NCI-H2081 (cell line): ENCODE measurements at regions not wholly inside any gene's neighbourhood (a gene's known extent, or its start where the extent isn't known, plus 50 kb on each side); places are given as distances from the start of the nearest gene placed in this dataset.
"Not testable (repeated sequence)": the region's sequence is repeated elsewhere in the genome, so short reads cannot be mapped to it uniquely, and the experiment has no call there.

ENCODE experiments used
- DNase-seq, 2 experiments: peaks; one replicate each; lab custom pipeline; 2025; lab: John Stamatoyannopoulos, UW

GRCh38 chr6:119449331-119450156 lies 100.0 kb upstream of the MAN1A1 start:
- DNase-seq = no peak

GRCh38 chr6:119447921-119448320 lies 98.4 kb upstream of the MAN1A1 start:
- DNase-seq = no peak

DNA sequence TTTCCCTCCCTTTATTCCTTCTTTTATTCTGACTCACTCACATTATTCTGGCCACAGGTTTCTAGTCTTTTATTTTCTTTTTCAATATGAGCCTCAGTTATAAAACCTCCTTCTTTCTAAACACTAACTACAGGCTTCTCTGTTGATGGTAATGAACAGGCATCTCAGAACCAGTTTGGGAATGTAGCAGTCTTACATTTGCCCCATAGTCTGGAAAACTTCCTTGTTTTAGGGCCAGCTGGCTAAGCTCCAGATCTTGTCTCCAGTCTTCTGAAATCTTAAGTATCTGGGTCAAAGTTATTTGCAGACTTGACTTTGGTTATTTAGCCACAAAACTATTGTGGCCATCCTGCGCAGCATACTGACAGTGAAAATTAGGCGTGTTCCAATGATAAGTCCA lies 97.0 kb upstream of the MAN1A1 start:
- DNase-seq = no peak

DNA sequence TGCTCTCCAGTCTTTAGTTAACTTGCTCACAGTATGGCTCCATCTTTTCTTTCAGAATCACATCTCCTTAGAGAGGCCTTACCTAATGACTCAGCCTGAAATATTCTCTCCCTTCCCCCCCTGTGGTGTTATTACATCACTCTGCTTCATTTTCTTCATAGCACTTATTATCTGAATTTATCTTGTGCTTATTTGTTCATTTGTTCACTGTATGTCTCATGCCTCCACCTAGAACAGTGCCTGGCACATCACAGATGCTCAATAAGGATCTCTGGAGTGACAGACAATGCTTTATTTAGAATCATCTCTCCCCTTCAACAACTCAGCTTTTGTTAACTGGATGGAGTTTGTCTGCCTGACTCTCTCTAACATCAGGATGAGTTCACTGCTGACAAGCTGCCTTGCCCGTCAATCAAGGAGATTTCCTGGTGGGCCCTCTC lies 96.6 kb upstream of the MAN1A1 start:
- DNase-seq = no peak

DNA sequence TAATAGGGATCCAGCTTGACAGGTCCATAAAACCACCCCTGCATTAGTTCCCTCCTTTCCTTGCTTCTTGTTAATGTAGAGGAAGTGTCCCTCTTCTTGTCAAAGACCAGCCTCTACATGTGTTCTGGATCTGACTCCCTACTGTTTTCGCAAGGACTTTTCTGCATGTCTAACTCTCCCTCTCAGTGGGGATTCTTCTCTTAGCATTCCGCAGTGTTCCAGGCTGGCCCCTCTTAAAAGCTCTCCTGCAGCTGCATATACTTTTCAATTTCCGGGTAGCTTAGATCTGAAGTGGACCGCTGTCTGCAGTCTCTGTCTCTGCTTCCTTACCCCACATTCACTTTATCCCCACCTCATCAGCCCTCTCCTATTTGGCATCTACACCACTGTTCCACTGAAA lies 96.1 kb upstream of the MAN1A1 start:
- DNase-seq = no peak

DNA sequence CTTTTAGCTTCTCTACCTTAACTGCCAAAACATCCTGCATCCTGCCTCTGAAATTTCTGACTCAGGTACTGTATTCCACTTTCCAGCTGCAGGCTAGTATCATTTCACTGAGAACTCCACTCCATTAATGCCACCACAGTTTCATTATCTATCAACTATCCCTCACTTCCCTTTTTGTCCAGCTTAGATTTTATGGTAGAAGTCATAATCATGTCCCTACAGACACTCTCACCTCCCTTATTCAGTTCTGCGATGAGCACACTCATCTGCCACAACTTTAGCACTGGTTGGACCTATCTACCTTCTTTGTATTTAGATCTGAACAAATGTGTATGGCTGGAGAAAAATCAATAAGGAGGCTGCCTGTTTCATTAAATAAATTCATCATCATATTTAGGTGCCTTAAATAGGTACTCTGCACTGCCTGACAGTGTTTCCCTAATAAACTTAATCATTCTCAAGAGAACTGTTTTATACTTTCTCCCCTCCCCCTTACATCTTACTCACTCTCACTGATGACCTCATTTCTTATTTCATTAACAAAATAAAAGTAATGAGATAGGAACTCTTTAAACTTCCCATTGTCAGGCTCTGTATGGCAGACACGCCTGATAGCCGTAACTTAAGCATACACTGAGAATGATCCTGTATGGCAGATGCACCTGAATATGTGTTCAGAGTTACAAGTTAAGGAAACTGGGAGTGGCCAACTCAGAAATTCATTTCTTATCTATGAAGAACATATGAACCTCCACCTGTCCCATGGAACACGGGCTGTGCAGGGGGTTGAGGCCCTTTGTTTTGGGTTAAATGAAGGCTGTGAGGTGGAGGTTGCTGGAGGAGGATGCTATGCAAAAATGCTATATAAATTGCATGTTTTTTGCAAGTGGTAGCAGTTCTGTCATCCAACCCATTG lies 95.3 kb upstream of the MAN1A1 start:
- no peak for DNase-seq

DNA sequence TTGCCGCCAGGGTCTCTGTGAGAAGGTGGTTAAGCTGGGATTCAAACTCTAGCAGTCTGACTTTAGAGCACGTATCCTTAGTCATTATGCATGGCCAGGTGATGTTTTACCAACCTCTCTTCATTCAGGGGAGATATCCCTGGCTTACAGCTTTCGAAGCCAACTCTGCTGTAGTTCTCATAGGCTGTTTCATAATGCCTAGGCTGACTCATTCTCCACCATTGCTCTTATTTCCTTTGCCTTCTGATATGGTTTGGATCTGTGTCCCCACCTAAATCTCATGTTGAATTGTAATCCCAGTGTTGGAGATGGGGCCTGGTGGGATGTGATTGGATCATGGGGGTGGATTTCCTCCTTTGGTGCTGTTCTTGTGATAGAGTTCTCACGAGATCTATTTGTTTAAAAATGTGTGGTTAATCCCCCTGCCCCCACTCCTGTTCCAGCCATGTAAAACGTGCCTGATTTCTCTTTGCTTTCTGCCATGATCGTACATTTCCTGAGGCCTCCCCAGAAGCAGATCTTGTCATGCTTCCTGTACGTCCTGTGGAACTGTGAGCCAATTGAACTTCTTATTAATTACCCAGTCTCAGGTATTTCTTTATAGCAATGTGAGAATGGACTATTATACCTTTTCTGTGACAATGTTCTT lies 94.6 kb upstream of the MAN1A1 start:
- DNase-seq = no peak

DNA sequence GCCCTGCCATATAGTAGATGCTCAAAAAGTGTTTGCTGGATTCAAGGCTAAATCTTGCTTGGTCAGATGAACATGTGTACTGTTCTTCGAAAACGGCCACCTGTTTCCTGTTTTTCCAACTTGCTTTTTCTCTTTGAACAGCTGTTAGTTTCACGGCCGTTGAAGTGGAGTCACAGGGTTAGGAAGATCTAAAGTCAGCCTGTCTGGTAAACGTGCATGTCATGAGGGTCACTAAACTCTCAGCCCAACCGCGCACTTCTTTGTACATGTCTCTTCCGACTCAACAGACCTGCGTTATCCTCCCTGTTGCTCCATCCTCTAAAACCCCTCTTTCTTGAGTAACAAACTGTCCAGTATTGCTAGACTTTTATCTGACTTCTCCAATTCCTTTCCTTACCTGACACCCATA lies 93.2 kb upstream of the MAN1A1 start:
- peak; percentile 0 to 4 for DNase-seq

DNA sequence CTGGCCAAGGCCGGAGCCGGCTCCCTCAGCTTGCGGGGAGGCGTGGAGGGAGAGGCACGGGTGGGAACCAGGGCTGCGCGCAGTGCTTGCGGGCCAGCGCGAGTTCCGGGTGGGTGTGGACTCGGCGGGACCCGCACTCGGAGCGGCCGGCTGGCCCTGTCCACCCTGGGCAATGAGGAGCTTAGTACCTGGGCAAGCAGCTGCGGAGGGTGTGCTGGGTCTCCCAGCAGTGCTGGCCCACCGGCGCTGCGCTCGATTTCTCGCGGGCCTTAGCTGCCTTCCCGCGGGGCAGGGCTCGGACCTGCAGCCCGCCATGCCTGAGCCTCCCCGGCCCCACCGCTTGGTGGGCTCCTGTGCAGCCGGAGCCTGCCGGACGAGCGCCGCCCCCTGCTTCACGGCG lies 91.4 kb upstream of the MAN1A1 start:
- no peak for DNase-seq

DNA sequence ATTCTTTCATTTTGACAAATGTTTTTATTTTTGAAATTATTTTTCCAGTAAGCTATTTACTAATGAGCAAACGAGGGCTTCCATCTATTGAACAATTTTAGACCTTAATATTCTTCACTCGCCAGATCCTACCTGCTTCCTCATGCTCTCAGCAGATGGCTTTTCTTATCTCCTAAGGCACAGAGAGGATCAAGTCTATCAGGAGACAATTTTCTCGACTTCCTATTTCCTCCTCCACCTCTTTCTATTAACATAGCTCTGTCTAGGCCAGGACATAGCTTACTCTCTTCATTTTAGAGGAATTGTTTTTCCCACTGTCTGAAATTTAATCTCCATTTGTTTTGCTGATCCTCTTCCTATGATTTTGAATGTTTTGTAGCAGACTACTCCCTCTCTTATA lies 87.0 kb upstream of the MAN1A1 start:
- no peak for DNase-seq

DNA sequence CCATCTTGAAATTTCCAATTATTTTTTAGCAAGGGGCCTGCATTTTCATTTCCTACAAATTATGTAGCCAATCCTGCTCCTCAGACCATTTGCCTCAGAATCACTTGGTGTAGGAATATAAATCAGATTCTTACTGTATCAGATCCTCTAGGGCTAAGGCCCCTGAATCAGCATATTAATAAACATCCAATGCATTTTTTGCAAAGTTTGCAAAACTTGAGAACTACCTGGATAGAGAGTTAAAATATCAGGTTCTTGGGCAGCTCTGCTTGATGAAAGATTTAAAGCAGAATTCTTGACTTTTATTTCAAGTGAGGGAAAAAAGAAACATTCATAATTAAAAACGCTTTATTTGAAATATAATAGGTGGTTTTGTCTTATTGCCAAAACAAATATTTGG lies 82.2 kb upstream of the MAN1A1 start:
- DNase-seq = no peak

DNA sequence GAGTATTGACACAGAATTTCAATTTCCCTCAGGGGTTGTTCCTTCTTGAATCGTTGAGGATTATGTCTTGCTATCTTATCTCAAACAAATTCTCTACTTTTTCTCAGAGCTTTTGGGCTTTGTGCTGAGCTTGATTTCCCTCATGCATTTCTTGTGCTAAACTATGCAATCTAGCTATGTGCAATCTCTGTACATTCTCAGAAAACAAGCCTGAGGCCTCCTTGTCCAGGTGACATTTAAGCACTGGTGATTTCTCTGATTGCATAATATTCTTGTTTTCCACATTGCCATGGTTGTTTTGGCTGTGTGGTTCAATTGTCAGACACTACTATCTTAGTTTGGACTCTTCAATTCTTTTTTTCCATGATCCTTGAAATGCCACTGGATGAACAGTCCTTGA lies 81.2 kb upstream of the MAN1A1 start:
- DNase-seq = no peak

GRCh38 chr6:119428633-119429032 lies 79.1 kb upstream of the MAN1A1 start:
- no peak for DNase-seq

DNA sequence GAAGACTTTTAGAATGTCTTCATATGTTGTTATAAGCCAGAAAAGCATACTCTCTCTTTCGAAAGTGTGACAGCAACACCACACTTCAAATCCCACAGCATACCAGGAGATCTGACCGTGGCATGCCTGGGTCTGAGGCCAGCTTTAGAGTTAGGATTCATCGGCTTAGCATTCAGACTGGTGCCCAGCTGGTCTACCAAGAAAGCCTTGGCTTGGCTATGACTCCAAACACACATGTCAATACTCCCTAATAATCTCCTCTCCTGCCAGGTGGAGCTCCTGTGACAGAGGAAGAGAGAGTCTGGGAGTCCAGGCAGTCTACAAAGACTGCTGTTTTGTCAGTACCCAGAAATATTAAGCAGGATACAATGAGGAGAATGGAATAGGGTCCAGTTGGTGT lies 77.1 kb upstream of the MAN1A1 start:
- no peak for DNase-seq

DNA sequence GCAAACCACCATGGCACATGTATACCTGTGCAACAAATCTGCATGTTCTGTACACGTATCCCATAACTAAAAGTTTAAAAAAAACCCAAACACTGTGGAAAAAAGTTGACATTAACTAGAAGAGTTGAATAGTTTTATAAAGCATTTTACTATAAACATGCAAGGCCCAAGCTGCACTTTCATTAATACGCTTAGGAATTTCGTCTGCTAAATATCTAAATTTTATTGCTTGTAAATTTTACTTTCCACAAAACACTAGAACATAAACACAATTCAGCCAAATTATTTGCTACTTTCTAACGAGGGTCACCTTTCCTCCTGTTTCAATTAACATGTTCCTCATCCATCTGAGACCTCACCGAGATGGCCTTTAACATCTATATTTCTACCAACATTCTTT lies 74.4 kb upstream of the MAN1A1 start:
- DNase-seq = no peak

GRCh38 chr6:119418084-119418483 lies 68.5 kb upstream of the MAN1A1 start:
- DNase-seq = not testable (repeated sequence)

- DNase-seq = no peak
These were observed 57.6 kb upstream of the MAN1A1 start for GRCh38 chr6:119407156-119407555.

DNA sequence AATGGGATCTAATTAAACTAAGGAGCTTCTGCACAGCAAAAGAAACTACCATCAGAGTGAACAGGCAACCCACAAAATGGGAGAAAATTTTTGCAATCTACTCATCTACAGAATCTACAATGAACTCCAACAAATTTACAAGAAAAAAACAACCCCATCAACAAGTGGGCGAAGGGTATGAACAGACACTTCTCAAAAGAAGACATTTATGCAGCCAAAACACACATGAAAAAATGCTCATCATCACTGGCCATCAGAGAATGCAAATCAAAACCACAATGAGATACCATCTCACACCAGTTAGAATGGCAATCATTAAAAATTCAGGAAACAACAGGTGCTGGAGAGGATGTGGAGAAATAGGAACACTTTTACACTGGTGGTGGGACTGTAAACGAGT lies 55.6 kb upstream of the MAN1A1 start:
- DNase-seq = not testable (repeated sequence)
